ENCODE measurements at regions not wholly inside any gene's neighbourhood (a gene's known extent, or its start where the extent isn't known, plus 50 kb on each side); places are given as distances from the start of the nearest gene placed in this dataset.

DNA sequence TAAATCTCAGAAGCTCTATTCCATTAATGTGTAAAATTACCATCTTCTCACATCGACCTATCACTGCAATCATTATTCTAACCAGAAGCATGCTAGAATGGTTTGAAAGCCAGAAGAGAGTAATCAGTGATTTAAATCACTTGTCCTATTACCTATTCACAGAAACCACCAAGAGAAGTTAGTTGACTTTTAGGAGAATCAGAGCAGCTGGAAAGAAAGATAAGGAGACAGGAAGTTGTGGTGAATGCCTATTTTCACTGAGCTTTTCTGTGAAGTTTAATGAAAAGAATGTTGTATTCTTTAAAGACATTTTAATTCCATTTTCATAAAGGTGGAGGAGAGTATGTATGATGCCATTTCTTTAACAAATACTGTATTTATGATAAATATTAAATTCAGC lies 352.6 kb upstream of the CRIM1 start:
- no peaks in the 10 kb centered on the region for H3K79me2 ChIP-seq (ENCODE audit: insufficient read depth, low read length)
- H3K36me3 ChIP-seq (ENCODE audit: low read length) = no peaks in the 10 kb centered on the region
- H3K27me3 ChIP-seq (ENCODE audit: low read length) = no peaks in the 10 kb centered on the region
- no peak overlapping the region for H3K9ac ChIP-seq (ENCODE audit: low read length)
- no peak overlapping the region for H3K4me2 ChIP-seq (ENCODE audit: low read depth, low read length, poor library complexity, severe bottlenecking)
- no peaks in the 10 kb centered on the region for H3K9me3 ChIP-seq (ENCODE audit: insufficient read depth, low read length)
- TF ChIP-seq, protein P1, sequence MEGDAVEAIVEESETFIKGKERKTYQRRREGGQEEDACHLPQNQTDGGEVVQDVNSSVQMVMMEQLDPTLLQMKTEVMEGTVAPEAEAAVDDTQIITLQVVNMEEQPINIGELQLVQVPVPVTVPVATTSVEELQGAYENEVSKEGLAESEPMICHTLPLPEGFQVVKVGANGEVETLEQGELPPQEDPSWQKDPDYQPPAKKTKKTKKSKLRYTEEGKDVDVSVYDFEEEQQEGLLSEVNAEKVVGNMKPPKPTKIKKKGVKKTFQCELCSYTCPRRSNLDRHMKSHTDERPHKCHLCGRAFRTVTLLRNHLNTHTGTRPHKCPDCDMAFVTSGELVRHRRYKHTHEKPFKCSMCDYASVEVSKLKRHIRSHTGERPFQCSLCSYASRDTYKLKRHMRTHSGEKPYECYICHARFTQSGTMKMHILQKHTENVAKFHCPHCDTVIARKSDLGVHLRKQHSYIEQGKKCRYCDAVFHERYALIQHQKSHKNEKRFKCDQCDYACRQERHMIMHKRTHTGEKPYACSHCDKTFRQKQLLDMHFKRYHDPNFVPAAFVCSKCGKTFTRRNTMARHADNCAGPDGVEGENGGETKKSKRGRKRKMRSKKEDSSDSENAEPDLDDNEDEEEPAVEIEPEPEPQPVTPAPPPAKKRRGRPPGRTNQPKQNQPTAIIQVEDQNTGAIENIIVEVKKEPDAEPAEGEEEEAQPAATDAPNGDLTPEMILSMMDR (IDR thresholded peaks at IDR 0.05; ENCODE audit: insufficient read depth, low read length, poor library complexity, severe bottlenecking) = no peak
- TF ChIP-seq EZH2phosphoT487 (conservative IDR thresholded peaks at IDR 0.05; ENCODE audit: low read length) = no peak
- no peaks in the 10 kb centered on the region for H4K20me1 ChIP-seq (ENCODE audit: low read depth, low read length)
- H3K9me2 ChIP-seq (replicated peaks; ENCODE audit: insufficient read depth, low read length) = no peaks in the 10 kb centered on the region
- H3F3A ChIP-seq (ENCODE audit: insufficient read depth) = no peaks in the 10 kb centered on the region
- H3K27ac ChIP-seq (ENCODE audit: low read depth, low read length) = no peak overlapping the region
- no peak overlapping the region for H2AFZ ChIP-seq (ENCODE audit: low read depth, low read length, severe bottlenecking)
- H3K4me3 ChIP-seq (ENCODE audit: insufficient read depth, low read length, poor library complexity, severe bottlenecking) = no peak overlapping the region

DNA sequence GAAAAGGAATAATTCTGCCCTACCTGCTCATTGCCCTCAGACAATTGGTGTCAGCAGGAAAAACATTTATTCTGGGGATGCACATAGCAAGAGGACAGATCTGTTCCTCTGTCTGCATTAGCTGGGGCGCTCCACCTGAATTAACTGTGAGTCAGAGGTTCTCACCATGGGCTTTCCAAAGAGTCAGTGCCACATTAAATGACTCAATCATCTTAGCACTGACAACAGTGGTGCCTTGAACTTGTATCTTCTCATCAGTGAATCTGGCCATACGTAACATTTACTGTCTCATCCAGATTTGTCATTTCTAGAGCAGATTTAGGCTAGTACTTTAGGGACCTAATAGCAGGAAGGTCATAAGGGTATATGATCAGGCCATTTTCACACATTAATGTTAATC lies 358.1 kb upstream of the CRIM1 start:
- 0 out of 2 replicates have a peak, but pooled peaks cover 2% of the 10 kb centered on the region for H3K27me3 ChIP-seq (ENCODE audit: low read length)
- H3K9ac ChIP-seq (ENCODE audit: low read length) = no peak overlapping the region
- H3K9me3 ChIP-seq (ENCODE audit: insufficient read depth, low read length) = no peaks in the 10 kb centered on the region
- H3K27ac ChIP-seq (ENCODE audit: low read depth, low read length) = no peak overlapping the region
- H3K79me2 ChIP-seq (ENCODE audit: insufficient read depth, low read length) = no peaks in the 10 kb centered on the region
- H3F3A ChIP-seq (ENCODE audit: insufficient read depth) = no peaks in the 10 kb centered on the region
- no peaks in the 10 kb centered on the region for H4K20me1 ChIP-seq (ENCODE audit: low read depth, low read length)
- H2AFZ ChIP-seq (ENCODE audit: low read depth, low read length, severe bottlenecking) = no peak overlapping the region
- H3K9me2 ChIP-seq (replicated peaks; ENCODE audit: insufficient read depth, low read length) = no peaks in the 10 kb centered on the region
- no peaks in the 10 kb centered on the region for H3K36me3 ChIP-seq (ENCODE audit: low read length)
- H3K4me3 ChIP-seq (ENCODE audit: insufficient read depth, low read length, poor library complexity, severe bottlenecking) = no peak overlapping the region
- TF ChIP-seq, protein P1 (IDR thresholded peaks at IDR 0.05; ENCODE audit: insufficient read depth, low read length, poor library complexity, severe bottlenecking) = no peak
- no peak overlapping the region for H3K4me2 ChIP-seq (ENCODE audit: low read depth, low read length, poor library complexity, severe bottlenecking)

DNA sequence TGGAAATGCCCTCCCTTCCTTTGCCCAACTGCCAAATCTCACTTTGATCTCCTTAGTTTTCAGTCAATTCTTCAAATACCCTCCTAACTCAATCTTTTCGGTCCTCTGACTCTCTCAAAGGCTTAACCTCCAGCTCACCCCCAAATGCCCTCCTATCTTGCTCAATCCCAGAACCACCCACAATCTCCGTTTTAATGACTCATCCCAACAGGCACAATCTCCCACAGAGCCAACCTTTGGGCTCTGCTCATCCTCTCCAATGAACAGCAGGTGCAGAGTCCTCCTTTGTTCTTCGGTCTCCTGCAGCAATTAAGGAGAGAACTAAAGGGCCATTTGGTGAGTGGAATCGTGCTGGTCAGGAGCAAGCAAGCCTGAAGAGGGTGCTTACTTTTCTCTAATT lies 366.1 kb upstream of the CRIM1 start:
- H3K9ac ChIP-seq (ENCODE audit: low read length) = no peak overlapping the region
- no peak overlapping the region for H3K4me3 ChIP-seq (ENCODE audit: insufficient read depth, low read length, poor library complexity, severe bottlenecking)
- no peak overlapping the region for H2AFZ ChIP-seq (ENCODE audit: low read depth, low read length, severe bottlenecking)
- H3K4me2 ChIP-seq (ENCODE audit: low read depth, low read length, poor library complexity, severe bottlenecking) = no peak overlapping the region
- no peaks in the 10 kb centered on the region for H3K27me3 ChIP-seq (ENCODE audit: low read length)
- no peaks in the 10 kb centered on the region for H3K9me3 ChIP-seq (ENCODE audit: insufficient read depth, low read length)
- no peaks in the 10 kb centered on the region for H3K79me2 ChIP-seq (ENCODE audit: insufficient read depth, low read length)
- H3K36me3 ChIP-seq (ENCODE audit: low read length) = no peaks in the 10 kb centered on the region
- no peak overlapping the region for H3K27ac ChIP-seq (ENCODE audit: low read depth, low read length)
- no peak for TF ChIP-seq EZH2phosphoT487 (conservative IDR thresholded peaks at IDR 0.05; ENCODE audit: low read length)
- TF ChIP-seq, protein P1 (IDR thresholded peaks at IDR 0.05; ENCODE audit: insufficient read depth, low read length, poor library complexity, severe bottlenecking) = no peak
- no peaks in the 10 kb centered on the region for H3F3A ChIP-seq (ENCODE audit: insufficient read depth)
- H3K9me2 ChIP-seq (replicated peaks; ENCODE audit: insufficient read depth, low read length) = no peaks in the 10 kb centered on the region
- H4K20me1 ChIP-seq (ENCODE audit: low read depth, low read length) = no peaks in the 10 kb centered on the region

DNA sequence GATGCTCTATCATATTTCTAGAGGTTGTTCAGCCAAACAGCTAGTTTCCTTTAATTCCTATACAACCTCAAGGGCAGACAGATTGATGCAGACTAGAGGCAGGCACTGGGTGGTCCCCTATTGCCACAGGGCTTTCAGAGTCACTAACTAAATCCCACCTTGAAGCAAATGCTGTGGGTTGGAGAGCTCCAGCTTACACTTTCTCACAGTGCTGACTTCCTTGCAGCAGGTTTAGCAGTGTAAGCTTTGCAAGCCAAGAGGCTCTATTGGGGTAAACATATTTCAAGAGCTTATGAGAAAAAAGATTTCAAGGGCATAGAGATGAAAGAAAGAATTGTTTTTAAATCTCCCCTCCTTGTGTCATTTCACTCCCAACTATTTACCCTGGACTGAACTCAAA lies 366.5 kb upstream of the CRIM1 start:
- Histone ChIP-seq H3K27ac (ENCODE audit: low read depth, low read length) (no peak overlapping the region), H3K4me2 (ENCODE audit: low read depth, low read length, poor library complexity, severe bottlenecking) (no peak overlapping the region), H3K79me2 (ENCODE audit: insufficient read depth, low read length) (no peaks in the 10 kb centered on the region), H3F3A (ENCODE audit: insufficient read depth) (no peaks in the 10 kb centered on the region), H3K9ac (ENCODE audit: low read length) (no peak overlapping the region), H3K4me3 (ENCODE audit: insufficient read depth, low read length, poor library complexity, severe bottlenecking) (no peak overlapping the region), H3K9me3 (ENCODE audit: insufficient read depth, low read length) (no peaks in the 10 kb centered on the region), H3K36me3 (ENCODE audit: low read length) (no peaks in the 10 kb centered on the region), H3K27me3 (ENCODE audit: low read length) (no peaks in the 10 kb centered on the region), H2AFZ (ENCODE audit: low read depth, low read length, severe bottlenecking) (no peak overlapping the region), H4K20me1 (ENCODE audit: low read depth, low read length) (no peaks in the 10 kb centered on the region), H3K9me2 (replicated peaks; ENCODE audit: insufficient read depth, low read length) (no peaks in the 10 kb centered on the region)
- TF ChIP-seq EZH2phosphoT487 (conservative IDR thresholded peaks at IDR 0.05; ENCODE audit: low read length) = no peak
- TF ChIP-seq, protein P1 (IDR thresholded peaks at IDR 0.05; ENCODE audit: insufficient read depth, low read length, poor library complexity, severe bottlenecking) = no peak

Data from SU-DHL-6 (cell line).